Transverse colon (tissue), 4 donors: ENCODE measurements at regions not wholly inside any gene's neighbourhood (a gene's known extent, or its start where the extent isn't known, plus 50 kb on each side); places are given as distances from the start of the nearest gene placed in this dataset.

Experiments
- CTCF ChIP-seq, 5 experiments: fragments of 200-600 bp in 3 of 5; fragments of 450-650 bp in 2 of 5; sonication (generic) in 3 of 5; IDR thresholded peaks; 1 replicate in 2 of 5; 2 replicates in 3 of 5; pipeline ENCODE4 v1.5.1; 2016 to 2017; ENCODE audit warnings: antibody characterized with exemption in 5 of 5, inconsistent platforms in 3 of 5, mild to moderate bottlenecking in 2 of 5, moderate library complexity in 1 of 5
- EP300 ChIP-seq: sonication (generic); formaldehyde crosslinking; IDR thresholded peaks from one replicate; pipeline ENCODE4 v1.6.1; 2017; ENCODE audit warnings: antibody characterized with exemption, low read depth
- POLR2AphosphoS5 ChIP-seq, 3 donors: sonication (generic); formaldehyde crosslinking; IDR thresholded peaks; one replicate each; pipeline ENCODE4 v1.6.1; 2016; ENCODE audit warnings: antibody characterized with exemption in 3 of 3

GRCh38 chr4:175873707-175874106 is 61.6 kb upstream of the GPM6A start:
- no peak for TF ChIP-seq EP300
- no peak for TF ChIP-seq POLR2AphosphoS5 (IDR thresholded peaks at IDR 0.05)
- no peak for TF ChIP-seq CTCF (IDR thresholded peaks at IDR 0.05)
